ENCODE measurements at regions not wholly inside any gene's neighbourhood (a gene's known extent, or its start where the extent isn't known, plus 50 kb on each side); places are given as distances from the start of the nearest gene placed in this dataset.

- TF ChIP-seq EZH2phosphoT487 (IDR thresholded peaks at IDR 0.05; ENCODE audit: borderline replicate concordance, low read length) (no peak), CTCF (IDR thresholded peaks at IDR 0.05; ENCODE audit: low read depth, low read length, poor library complexity, severe bottlenecking) (no peak)
Observed at GRCh38 chr9:17990602-17991001, 411.7 kb downstream of the SH3GL2 start.

Measured in DOHH2 (cell line).